ENCODE measurements at regions not wholly inside any gene's neighbourhood (a gene's known extent, or its start where the extent isn't known, plus 50 kb on each side); places are given as distances from the start of the nearest gene placed in this dataset.

- TF ChIP-seq CTCF (IDR thresholded peaks at IDR 0.05) (no peak), POLR2AphosphoS5 (IDR thresholded peaks at IDR 0.05) (no peak)
Observed at GRCh38 chr20:57856658-57857057, 146.8 kb upstream of the PMEPA1 start.

Data from breast epithelium (tissue), 3 donors.